Cardiac fibroblast (primary cell): ENCODE measurements at regions not wholly inside any gene's neighbourhood (a gene's known extent, or its start where the extent isn't known, plus 50 kb on each side); places are given as distances from the start of the nearest gene placed in this dataset.
"Not testable (repeated sequence)": the region's sequence is repeated elsewhere in the genome, so short reads cannot be mapped to it uniquely, and the experiment has no call there.

Experiments used
- DNase-seq, 2 donors: peaks; one replicate each; pipeline versions ENCODE4 v3.0.0 to v3.0.0-alpha.2; 2010; ENCODE audit warnings: low read depth in 2 of 2
- H3K4me3 ChIP-seq, 2 donors: replicated peaks in 1 of 2; 1 replicate in 1 of 2; 2 replicates in 1 of 2; pipeline ENCODE4 v1.5.1; 2011; ENCODE audit warnings: low read depth in 2 of 2, low read length in 2 of 2, mild to moderate bottlenecking in 2 of 2, moderate library complexity in 1 of 2
- TF ChIP-seq, protein P1 (sequence below): IDR thresholded peaks from one replicate; pipeline ENCODE4 v1.5.1; 2011; ENCODE audit warnings: low read depth, mild to moderate bottlenecking, low read length, inconsistent platforms

- H3K4me3 ChIP-seq, DNase-seq: not testable (repeated sequence)
Measured at GRCh38 chr2:101645886-101646285, 51.6 kb upstream of the MAP4K4 start.

DNA sequence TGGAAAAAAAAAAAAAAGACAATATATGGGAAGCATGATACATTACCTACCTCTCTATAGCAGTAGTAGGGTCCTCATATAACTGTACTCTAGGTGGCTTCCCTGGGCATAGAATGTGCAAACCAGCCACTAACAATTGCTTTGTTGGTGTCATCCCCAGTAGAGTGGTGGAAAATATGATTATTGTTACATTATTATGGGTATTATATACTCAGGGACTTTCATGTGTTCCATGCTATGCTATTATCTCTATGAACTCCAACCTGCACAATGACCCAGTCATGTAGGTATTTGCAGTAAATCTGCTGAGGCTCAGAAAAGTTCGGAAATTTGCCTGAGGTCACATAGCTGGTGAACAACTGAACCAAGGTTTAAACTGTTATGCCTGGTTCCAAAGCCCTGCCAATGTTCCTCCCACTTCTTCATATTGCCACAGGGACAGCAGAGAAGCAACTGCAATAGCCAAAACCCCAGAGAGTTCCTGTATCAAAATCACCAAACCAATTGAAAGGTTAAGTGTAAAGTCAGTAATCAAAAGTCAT, 52.6 kb upstream of the MAP4K4 start:
- DNase-seq = no peak
- TF ChIP-seq, protein P1, sequence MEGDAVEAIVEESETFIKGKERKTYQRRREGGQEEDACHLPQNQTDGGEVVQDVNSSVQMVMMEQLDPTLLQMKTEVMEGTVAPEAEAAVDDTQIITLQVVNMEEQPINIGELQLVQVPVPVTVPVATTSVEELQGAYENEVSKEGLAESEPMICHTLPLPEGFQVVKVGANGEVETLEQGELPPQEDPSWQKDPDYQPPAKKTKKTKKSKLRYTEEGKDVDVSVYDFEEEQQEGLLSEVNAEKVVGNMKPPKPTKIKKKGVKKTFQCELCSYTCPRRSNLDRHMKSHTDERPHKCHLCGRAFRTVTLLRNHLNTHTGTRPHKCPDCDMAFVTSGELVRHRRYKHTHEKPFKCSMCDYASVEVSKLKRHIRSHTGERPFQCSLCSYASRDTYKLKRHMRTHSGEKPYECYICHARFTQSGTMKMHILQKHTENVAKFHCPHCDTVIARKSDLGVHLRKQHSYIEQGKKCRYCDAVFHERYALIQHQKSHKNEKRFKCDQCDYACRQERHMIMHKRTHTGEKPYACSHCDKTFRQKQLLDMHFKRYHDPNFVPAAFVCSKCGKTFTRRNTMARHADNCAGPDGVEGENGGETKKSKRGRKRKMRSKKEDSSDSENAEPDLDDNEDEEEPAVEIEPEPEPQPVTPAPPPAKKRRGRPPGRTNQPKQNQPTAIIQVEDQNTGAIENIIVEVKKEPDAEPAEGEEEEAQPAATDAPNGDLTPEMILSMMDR = no peak
- no peak overlapping the region for H3K4me3 ChIP-seq

DNA sequence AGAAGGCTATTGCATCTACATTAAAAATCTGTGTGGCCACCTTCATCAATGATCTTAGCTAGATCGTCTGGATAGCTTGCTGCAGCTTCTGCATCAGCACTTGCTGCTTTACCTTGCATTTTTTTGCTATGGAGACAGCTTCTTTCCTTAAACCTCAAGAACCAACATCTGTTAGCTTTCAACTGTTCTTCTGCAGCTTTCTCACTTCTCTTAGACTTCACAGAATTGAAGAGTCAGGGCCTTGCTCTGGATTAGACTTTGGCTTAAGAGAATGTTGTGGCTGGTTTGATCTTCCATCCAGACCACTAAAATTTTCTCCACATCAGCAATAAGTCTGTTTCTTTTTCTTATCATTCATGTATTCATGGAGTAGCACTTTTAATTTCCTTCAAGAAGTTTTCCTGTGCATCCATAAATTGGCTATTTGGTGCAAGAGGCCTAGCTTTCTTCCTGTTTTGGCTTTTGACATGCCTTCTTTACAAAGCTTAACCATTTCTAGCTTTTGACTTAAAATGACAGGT, 54.4 kb upstream of the MAP4K4 start:
- no peak for DNase-seq
- H3K4me3 ChIP-seq = no peak overlapping the region
- TF ChIP-seq, protein P1 = no peak

DNA sequence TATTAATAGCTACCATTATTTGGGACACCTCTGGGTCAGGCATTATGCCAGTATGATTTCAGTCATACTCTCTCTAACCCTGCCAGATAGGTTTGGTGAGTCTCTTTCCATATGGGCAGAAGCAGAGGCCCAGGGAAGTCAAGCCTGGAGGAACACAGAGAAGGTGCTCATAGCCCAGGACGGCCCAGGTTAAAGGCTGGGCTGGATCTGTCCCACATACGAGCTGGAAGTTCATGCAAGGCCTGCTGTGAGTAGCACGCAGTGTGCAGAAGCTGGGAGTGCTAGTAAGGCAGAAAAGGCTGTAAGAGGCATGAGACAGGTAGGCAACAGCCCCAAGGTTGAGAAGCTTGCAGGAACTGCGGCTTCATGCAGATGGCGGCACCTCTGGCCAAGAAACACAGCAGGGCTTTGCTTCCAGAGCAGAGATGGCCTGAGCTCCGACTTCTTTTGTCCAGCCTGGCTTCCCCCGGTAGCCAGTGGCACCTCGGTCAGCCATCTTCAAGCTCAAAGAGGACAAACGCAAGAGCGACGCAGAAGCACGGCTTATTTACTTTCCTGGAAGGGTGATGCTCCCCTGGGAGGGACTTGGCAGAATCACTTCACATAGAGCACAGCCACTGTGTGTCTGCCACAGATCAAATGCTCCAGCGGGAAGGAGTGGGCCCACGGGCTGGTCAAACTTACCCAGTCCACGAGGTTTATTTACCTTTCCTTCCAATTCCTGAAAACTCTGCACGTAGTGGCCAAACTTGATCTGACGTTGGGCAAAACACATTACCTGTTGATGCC, 58.5 kb upstream of the MAP4K4 start:
- DNase-seq = no peak
- no peak overlapping the region for H3K4me3 ChIP-seq
- TF ChIP-seq, protein P1 = no peak

DNA sequence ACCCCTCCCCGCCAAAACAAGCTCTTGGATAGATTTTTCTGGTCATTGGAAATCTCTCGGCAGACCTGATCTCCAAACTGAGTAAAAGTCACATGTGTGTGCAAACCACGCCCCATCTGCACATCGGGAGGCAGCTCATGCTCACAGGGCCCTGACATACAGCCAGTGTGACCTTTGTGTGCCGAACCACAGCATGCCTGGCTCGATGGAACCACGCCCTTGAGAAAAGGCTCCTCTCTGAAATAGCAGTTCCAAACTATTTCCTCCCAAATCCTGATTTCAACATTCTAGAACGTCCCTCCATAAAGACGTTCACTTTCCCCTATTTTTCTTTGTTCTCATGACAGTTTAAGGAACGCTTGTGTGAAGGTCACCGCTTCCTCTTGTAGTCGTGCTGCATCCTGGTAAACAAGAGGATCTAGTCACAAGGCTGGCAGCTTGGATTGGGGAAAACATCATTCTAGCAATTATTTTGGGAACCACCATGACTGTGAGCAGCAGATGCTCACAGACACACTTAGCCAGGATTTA, 59.3 kb upstream of the MAP4K4 start:
- TF ChIP-seq, protein P1 = no peak
- DNase-seq = no peak

DNA sequence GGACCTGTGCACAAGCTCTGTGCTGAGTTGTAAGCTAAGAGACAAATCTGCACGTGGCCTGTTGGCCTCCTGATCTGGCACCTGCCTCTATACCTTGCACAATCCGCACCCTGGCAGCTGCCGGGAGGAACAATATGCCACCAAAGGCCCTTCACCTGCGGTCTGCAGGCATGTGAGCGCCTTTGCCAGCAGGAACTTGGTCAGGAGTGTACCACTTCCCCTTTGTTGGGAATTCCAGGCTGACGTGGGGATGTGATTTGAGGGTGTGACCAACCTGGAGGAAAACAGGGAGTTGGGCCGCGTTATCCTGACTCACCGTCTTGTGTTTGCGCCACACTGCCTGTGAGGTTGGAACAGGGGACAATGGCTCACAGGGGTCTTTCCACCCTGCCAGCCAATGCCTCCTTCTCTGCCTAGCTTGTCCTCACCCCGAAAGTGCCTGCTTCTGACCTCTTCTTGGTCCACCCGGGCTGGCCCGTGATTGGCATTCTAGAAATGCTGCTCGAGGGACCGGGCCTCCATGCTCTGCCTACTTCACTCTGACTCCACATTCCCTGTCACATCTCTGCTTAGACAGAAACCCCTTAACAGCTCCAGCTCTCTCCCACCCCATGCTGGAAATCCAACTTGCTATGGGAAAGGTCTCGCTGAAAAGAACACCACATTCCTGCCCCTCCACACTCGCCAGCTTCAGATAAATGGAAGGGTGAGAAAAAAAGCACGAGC, 67.1 kb upstream of the MAP4K4 start:
- TF ChIP-seq, protein P1 = no peak
- no peak overlapping the region for H3K4me3 ChIP-seq
- DNase-seq = no peak

More for the DNA sequence above, 59.3 kb upstream of the MAP4K4 start:
- no peak overlapping the region for H3K4me3 ChIP-seq

GRCh38 chr2:101628030-101628392, 69.5 kb upstream of the MAP4K4 start:
- no peak overlapping the region for H3K4me3 ChIP-seq

More at GRCh38 chr2:101628030-101628392, 69.5 kb upstream of the MAP4K4 start:
- DNase-seq = no peak
- TF ChIP-seq, protein P1 = no peak
